ENCODE measurements at regions not wholly inside any gene's neighbourhood (a gene's known extent, or its start where the extent isn't known, plus 50 kb on each side); places are given as distances from the start of the nearest gene placed in this dataset.

DNA sequence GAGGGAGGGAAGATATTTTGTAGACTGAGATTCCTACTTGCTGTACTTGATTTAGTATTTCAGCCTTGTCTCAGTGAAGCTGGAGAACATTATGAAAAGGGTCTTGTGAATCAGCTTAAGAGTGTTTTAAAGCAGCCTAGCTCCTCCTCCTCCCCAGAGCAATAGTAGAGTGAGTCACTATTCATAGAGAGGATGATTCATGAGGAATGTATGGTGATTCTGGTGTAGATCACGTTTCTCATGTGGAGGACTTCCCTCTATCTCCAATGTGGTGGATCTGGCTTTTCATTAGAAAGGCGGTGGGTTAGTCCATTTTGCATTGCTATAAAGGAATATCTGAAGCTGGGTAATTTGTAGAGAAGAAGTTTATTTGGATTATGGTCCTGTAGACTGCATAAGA, 340.1 kb upstream of the CHRM2 start:
- FAIRE-seq (no peak), DNase-seq (ENCODE audit: low read depth in 1 of 2, low spot score in 1 of 2) (peak in 1 of 2 experiments; percentile 2), ATAC-seq (no peak; a peak in 1 of 6 replicates)
- 2% methylated on average over 2 of the region's 2 CpGs for WGBS (ENCODE audit: missing lambda C conversion rate)
- TF ChIP-seq POLR2AphosphoS2 (conservative IDR thresholded peaks at IDR 0.05; ENCODE audit: low read length) (no peak), EP300 (IDR thresholded peaks at IDR 0.05) (no peak), RNF2 (IDR thresholded peaks at IDR 0.05; ENCODE audit: borderline replicate concordance, low read depth) (no peak), MAFK (IDR thresholded peaks at IDR 0.05; ENCODE audit: partially characterized antibody) (no peak), SREBF2 (IDR thresholded peaks at IDR 0.05) (no peak), RFX5 (IDR thresholded peaks at IDR 0.05) (no peak), RARB (CRISPR knock-in tag; IDR thresholded peaks at IDR 0.05) (no peak), ZFP36 (IDR thresholded peaks at IDR 0.05; ENCODE audit: borderline replicate concordance, partially characterized antibody) (no peak), EHF (CRISPR knock-in tag; IDR thresholded peaks at IDR 0.05) (no peak), POLR2A (IDR thresholded peaks at IDR 0.05; ENCODE audit: low read length) (no peak), NPAS2 (CRISPR knock-in tag; IDR thresholded peaks at IDR 0.05; ENCODE audit: borderline replicate concordance) (no peak), FOSL2 (IDR thresholded peaks at IDR 0.05) (no peak), FOSL2 (CRISPR knock-in tag; IDR thresholded peaks at IDR 0.05) (no peak), CHD2 (IDR thresholded peaks at IDR 0.05; ENCODE audit: low read length, partially characterized antibody) (no peak), RAD21 (conservative IDR thresholded peaks at IDR 0.05 in 1 of 2, IDR thresholded peaks at IDR 0.05 in 1 of 2) (no peak)
- TF ChIP-seq, protein P1, sequence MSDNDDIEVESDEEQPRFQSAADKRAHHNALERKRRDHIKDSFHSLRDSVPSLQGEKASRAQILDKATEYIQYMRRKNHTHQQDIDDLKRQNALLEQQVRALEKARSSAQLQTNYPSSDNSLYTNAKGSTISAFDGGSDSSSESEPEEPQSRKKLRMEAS (IDR thresholded peaks at IDR 0.05), result no peak
- TF ChIP-seq, protein P2, sequence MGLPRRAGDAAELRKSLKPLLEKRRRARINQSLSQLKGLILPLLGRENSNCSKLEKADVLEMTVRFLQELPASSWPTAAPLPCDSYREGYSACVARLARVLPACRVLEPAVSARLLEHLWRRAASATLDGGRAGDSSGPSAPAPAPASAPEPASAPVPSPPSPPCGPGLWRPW (IDR thresholded peaks at IDR 0.05), result no peak
- TF ChIP-seq, protein P3, sequence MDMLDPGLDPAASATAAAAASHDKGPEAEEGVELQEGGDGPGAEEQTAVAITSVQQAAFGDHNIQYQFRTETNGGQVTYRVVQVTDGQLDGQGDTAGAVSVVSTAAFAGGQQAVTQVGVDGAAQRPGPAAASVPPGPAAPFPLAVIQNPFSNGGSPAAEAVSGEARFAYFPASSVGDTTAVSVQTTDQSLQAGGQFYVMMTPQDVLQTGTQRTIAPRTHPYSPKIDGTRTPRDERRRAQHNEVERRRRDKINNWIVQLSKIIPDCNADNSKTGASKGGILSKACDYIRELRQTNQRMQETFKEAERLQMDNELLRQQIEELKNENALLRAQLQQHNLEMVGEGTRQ (IDR thresholded peaks at IDR 0.05), result no peak
- TF ChIP-seq, protein P4, sequence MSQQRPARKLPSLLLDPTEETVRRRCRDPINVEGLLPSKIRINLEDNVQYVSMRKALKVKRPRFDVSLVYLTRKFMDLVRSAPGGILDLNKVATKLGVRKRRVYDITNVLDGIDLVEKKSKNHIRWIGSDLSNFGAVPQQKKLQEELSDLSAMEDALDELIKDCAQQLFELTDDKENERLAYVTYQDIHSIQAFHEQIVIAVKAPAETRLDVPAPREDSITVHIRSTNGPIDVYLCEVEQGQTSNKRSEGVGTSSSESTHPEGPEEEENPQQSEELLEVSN (IDR thresholded peaks at IDR 0.05; ENCODE audit: borderline replicate concordance, low read depth), result no peak
- no peaks in the 10 kb centered on the region for H3K4me1 ChIP-seq
- CTCF ChIA-PET, result no interaction called here
- H3K4me3 ChIP-seq, result no peak overlapping the region
- POLR2A ChIA-PET, result no interaction called here
- H3K4me2 ChIP-seq, result no peak overlapping the region
- H3K27ac ChIP-seq, result no peak overlapping the region
- no peaks in the 10 kb centered on the region for H3K9me3 ChIP-seq

DNA sequence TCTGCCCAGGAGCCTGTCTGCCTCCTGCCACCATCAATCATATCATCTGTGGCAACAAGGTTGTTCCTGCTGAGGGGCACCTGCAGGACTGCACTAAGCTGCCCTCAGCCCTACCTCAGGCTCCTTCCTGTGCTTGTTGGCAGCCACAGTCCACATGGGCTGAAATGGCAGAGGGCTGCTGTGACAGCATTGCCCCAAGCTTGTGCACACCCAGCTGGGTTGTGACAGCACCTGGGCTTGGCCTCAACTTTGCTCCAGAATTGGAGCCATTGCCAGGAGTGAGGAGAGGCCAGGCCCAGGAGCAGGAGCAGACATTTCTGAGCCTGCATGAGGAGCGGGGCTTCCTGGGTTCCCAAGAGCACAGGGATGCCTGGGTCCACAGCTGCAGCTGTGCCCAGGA, 340.9 kb upstream of the CHRM2 start:
- no peak for ATAC-seq
- CTCF ChIA-PET, result no interaction called here
- no peak for FAIRE-seq

More for the DNA sequence above, 340.9 kb upstream of the CHRM2 start:
- H3K9me3 ChIP-seq, result no peaks in the 10 kb centered on the region
- no peak for DNase-seq (ENCODE audit: low read depth in 1 of 2, low spot score in 1 of 2)
- no peaks in the 10 kb centered on the region for H3K4me1 ChIP-seq
- H3K4me2 ChIP-seq, result no peak overlapping the region
- TF ChIP-seq FOXS1 (CRISPR knock-in tag; IDR thresholded peaks at IDR 0.05) (no peak), JUN (IDR thresholded peaks at IDR 0.05) (no peak), HDAC2 (IDR thresholded peaks at IDR 0.05) (no peak), RARB (CRISPR knock-in tag; IDR thresholded peaks at IDR 0.05) (no peak), ESRRA (IDR thresholded peaks at IDR 0.05; ENCODE audit: borderline replicate concordance, low read length) (no peak), RFX5 (IDR thresholded peaks at IDR 0.05) (no peak), JUNB (IDR thresholded peaks at IDR 0.05) (no peak), NFE2L2 (conservative IDR thresholded peaks at IDR 0.05; ENCODE audit: low read length) (no peak), GATA3 (IDR thresholded peaks at IDR 0.05; ENCODE audit: borderline replicate concordance) (no peak), CBX2 (IDR thresholded peaks at IDR 0.05; ENCODE audit: borderline replicate concordance, low read depth) (no peak)
- TF ChIP-seq, protein P2 (IDR thresholded peaks at IDR 0.05), result no peak
- TF ChIP-seq, protein P3 (IDR thresholded peaks at IDR 0.05), result no peak
- TF ChIP-seq, protein P5, sequence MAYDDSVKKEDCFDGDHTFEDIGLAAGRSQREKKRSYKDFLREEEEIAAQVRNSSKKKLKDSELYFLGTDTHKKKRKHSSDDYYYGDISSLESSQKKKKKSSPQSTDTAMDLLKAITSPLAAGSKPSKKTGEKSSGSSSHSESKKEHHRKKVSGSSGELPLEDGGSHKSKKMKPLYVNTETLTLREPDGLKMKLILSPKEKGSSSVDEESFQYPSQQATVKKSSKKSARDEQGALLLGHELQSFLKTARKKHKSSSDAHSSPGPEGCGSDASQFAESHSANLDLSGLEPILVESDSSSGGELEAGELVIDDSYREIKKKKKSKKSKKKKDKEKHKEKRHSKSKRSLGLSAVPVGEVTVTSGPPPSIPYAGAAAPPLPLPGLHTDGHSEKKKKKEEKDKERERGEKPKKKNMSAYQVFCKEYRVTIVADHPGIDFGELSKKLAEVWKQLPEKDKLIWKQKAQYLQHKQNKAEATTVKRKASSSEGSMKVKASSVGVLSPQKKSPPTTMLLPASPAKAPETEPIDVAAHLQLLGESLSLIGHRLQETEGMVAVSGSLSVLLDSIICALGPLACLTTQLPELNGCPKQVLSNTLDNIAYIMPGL (CRISPR knock-in tag; IDR thresholded peaks at IDR 0.05; ENCODE audit: borderline replicate concordance), result no peak
- TF ChIP-seq, protein P1 (IDR thresholded peaks at IDR 0.05), result no peak
- no CpG with 5 or more reads among the region's 1 CpG for WGBS (ENCODE audit: missing lambda C conversion rate)
- POLR2A ChIA-PET, result no interaction called here
- no peak overlapping the region for H3K27ac ChIP-seq
- no peak overlapping the region for H3K4me3 ChIP-seq
